ENCODE measurements at regions not wholly inside any gene's neighbourhood (a gene's known extent, or its start where the extent isn't known, plus 50 kb on each side); places are given as distances from the start of the nearest gene placed in this dataset.

DNA sequence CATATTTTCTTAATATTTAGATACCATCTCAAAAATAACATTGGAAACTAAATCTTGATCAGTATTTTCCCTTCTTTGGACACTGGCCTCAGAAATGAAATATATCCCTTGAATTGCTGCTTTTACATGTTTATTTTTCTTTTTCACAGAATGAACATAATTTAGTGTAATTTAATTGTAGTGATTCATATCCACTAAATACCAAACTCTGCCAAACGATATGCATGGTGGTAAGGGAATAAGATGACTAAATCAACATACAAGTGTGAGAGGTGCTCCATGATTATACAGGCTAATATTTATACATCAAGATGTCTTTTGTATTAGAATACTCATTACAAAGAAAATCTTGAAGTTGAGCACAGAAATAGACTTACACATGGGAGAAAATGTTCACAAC is 216.8 kb upstream of the PACRGL start:
- H3K4me3 ChIP-seq (ENCODE audit: low read depth, low read length) = no peak overlapping the region
- TF ChIP-seq, protein P1, sequence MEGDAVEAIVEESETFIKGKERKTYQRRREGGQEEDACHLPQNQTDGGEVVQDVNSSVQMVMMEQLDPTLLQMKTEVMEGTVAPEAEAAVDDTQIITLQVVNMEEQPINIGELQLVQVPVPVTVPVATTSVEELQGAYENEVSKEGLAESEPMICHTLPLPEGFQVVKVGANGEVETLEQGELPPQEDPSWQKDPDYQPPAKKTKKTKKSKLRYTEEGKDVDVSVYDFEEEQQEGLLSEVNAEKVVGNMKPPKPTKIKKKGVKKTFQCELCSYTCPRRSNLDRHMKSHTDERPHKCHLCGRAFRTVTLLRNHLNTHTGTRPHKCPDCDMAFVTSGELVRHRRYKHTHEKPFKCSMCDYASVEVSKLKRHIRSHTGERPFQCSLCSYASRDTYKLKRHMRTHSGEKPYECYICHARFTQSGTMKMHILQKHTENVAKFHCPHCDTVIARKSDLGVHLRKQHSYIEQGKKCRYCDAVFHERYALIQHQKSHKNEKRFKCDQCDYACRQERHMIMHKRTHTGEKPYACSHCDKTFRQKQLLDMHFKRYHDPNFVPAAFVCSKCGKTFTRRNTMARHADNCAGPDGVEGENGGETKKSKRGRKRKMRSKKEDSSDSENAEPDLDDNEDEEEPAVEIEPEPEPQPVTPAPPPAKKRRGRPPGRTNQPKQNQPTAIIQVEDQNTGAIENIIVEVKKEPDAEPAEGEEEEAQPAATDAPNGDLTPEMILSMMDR (IDR thresholded peaks at IDR 0.05; ENCODE audit: low read depth, low read length) = no peak

DNA sequence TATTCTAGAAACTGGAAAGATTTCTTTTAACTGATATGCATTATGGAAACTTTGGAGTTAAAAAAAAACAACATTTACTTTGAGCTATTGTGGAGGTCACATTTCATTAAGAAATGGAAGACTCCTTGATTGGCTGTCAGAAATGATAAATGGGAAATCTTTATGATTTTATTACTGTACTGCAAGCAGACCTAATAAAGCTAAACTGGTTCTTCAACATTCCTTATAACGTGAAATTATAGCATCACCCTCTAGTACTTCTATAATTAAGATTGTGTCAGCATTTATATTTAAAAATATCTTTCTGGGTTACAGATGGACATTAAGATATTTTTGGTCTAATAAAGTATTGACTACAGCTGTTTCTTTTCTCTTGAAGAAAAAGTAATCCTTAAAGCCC is 213.8 kb upstream of the PACRGL start:
- H3K4me3 ChIP-seq (ENCODE audit: low read depth, low read length) = no peak overlapping the region
- TF ChIP-seq, protein P1 (IDR thresholded peaks at IDR 0.05; ENCODE audit: low read depth, low read length) = no peak

DNA sequence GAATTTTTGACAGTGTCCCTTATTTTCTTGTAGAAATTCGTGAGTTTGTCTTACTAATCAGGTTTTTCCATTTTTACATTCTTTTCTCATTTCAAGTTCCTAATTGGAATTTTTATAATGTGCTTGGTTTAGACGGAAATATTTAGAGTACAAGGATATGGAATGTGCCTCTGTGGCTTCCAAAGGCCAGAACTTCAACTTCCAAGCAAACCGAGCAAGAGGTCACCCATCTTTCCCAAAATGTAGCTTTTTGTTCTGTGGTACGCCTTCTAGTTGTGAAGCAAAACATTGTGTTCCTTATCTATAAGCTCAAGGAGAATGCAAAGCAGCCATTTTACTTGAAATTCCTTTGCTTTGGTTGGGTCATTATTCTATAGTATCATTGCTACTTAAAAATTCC is 212.8 kb upstream of the PACRGL start:
- TF ChIP-seq, protein P1 (IDR thresholded peaks at IDR 0.05; ENCODE audit: low read depth, low read length) = no peak
- H3K4me3 ChIP-seq (ENCODE audit: low read depth, low read length) = no peak overlapping the region

GRCh38 chr4:20487852-20488251 is 212.4 kb upstream of the PACRGL start:
- no peak overlapping the region for H3K4me3 ChIP-seq (ENCODE audit: low read depth, low read length)
- TF ChIP-seq, protein P1 (IDR thresholded peaks at IDR 0.05; ENCODE audit: low read depth, low read length) = no peak

DNA sequence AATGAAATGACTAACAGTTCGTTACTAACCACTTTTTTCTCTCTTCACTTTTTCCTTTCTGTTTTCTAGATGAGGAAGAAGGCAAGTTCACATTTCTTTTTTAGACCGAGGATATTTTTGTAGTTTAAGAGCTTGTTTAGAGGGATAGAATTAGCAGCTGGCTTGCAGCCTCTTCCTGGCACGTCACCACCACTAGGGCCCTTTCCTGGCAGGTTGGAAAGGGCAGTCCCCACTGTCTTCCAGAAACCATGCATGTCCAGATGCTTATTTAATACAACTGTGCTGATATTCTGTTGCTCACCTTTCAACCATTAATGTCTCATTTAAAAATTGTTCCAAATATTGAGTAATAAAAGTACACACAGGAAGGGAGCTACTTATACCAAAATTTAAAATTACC is 209.5 kb upstream of the PACRGL start:
- TF ChIP-seq, protein P1 (IDR thresholded peaks at IDR 0.05; ENCODE audit: low read depth, low read length) = no peak
- H3K4me3 ChIP-seq (ENCODE audit: low read depth, low read length) = no peak overlapping the region

DNA sequence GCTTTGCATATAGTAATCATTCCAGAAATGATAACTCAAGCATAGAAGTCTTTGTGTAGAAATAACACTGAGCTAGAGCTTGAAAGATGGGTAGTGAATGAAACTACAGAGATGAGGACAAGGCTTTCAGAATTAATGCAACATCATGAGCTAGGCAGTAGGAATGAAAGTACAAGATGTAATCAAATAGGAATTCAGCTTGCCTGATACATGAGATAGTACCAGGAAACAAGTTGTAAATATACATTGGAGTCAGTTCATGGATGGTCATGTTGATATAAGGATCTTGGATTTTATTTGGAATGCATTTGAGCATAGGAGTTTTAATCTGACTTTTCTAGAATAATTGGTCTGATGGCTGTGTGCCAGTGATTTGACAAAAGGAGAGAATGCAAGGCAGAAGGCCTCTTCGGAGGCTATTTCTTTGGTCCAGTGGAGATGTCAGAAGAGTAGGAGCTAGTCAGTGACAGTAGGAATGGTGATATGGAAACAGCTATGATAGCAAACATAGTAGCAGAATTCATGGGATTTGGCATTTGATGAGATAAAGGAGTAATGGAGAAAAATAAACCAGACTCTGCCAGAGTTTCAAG is 206.4 kb upstream of the PACRGL start:
- H3K4me3 ChIP-seq (ENCODE audit: low read depth, low read length) = no peak overlapping the region
- TF ChIP-seq, protein P1 (IDR thresholded peaks at IDR 0.05; ENCODE audit: low read depth, low read length) = no peak

DNA sequence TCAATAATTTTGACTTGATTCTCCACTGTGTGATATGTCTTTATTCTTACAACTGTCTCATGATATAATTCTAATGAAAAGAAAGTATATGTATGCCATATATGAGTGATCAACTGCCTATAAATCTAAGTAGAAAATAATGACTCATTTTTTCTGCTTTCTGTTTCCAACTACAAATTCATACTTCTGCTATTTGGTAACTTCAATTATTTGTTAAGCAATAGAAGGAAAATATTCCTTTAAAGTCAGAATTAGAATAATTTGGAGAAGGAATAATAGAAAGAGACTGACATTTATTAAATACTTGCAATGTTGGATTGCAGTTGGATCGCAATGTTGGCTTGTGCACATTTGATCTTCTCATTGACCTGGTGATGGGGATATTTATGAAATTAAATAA is 204.2 kb upstream of the PACRGL start:
- H3K4me3 ChIP-seq (ENCODE audit: low read depth, low read length) = no peak overlapping the region
- TF ChIP-seq, protein P1 (IDR thresholded peaks at IDR 0.05; ENCODE audit: low read depth, low read length) = no peak
